ENCODE measurements at regions not wholly inside any gene's neighbourhood (a gene's known extent, or its start where the extent isn't known, plus 50 kb on each side); places are given as distances from the start of the nearest gene placed in this dataset.

DNA sequence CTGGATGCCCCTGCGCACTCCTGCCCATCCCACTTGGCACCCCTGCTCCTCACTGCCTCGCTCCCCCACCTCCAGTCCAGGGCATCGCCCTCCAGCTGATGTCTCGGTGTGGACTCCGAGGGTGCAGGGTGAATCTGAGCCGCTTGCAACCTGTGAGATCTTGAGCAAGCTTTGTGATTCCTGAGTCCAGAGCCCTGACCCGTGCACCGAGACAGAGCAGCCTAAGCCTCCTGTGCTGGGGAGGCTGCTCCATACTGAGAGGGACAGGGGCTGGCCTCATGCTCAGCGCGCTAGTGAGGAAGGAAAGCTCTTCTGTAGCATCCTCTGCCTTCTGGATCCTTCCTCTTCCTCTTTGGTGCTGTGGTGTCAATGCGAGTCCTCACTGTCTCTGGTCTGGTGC is 116.0 kb downstream of the TEX29 start:
- TF ChIP-seq, protein P1, sequence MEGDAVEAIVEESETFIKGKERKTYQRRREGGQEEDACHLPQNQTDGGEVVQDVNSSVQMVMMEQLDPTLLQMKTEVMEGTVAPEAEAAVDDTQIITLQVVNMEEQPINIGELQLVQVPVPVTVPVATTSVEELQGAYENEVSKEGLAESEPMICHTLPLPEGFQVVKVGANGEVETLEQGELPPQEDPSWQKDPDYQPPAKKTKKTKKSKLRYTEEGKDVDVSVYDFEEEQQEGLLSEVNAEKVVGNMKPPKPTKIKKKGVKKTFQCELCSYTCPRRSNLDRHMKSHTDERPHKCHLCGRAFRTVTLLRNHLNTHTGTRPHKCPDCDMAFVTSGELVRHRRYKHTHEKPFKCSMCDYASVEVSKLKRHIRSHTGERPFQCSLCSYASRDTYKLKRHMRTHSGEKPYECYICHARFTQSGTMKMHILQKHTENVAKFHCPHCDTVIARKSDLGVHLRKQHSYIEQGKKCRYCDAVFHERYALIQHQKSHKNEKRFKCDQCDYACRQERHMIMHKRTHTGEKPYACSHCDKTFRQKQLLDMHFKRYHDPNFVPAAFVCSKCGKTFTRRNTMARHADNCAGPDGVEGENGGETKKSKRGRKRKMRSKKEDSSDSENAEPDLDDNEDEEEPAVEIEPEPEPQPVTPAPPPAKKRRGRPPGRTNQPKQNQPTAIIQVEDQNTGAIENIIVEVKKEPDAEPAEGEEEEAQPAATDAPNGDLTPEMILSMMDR (IDR thresholded peaks at IDR 0.05): no peak
- no peak for TF ChIP-seq POLR2A (IDR thresholded peaks at IDR 0.05)
